Stomach (tissue), 8 donors: ENCODE measurements at regions not wholly inside any gene's neighbourhood (a gene's known extent, or its start where the extent isn't known, plus 50 kb on each side); places are given as distances from the start of the nearest gene placed in this dataset.

Experiments used
- DNase-seq, 2 donors: peaks; one replicate each; pipeline versions ENCODE4 v3.0.0 to v3.0.0-alpha.2; 2013 to 2019
- H3K27ac ChIP-seq, 5 donors: fragments of 200-600 bp in 4 of 5; sonication (generic) in 4 of 5; one replicate each; pipeline ENCODE4 v1.5.1; 2013 to 2019; ENCODE audit warnings: mild to moderate bottlenecking in 1 of 5, moderate library complexity in 1 of 5
- H3K27me3 ChIP-seq, 3 donors: fragments of 200-600 bp; sonication (generic); one replicate each; pipeline ENCODE4 v1.5.1; 2017 to 2019; ENCODE audit warnings: mixed run types in 1 of 3
- H3K36me3 ChIP-seq, 4 donors: fragments of 200-600 bp; sonication (generic); 1 replicate in 3 of 4; 2 replicates in 1 of 4; pipeline ENCODE4 v1.5.1; 2016 to 2019
- H3K4me1 ChIP-seq, 4 donors: fragments of 200-600 bp; sonication (generic); one replicate each; pipeline ENCODE4 v1.5.1; 2016 to 2019
- H3K4me3 ChIP-seq, 4 donors: fragments of 200-600 bp; sonication (generic) in 3 of 4; one replicate each; pipeline ENCODE4 v1.5.1; 2016 to 2019; ENCODE audit warnings: mild to moderate bottlenecking in 1 of 4
- H3K9me3 ChIP-seq, 4 donors: fragments of 200-600 bp; sonication (generic); one replicate each; pipeline ENCODE4 v1.5.1; 2016 to 2019
- EP300 ChIP-seq: sonication (generic); formaldehyde crosslinking; IDR thresholded peaks from one replicate; pipeline ENCODE4 v1.6.1; 2017; ENCODE audit warnings: antibody characterized with exemption
- POLR2A ChIP-seq, 4 donors: fragments of 450-650 bp; IDR thresholded peaks; one replicate each; pipeline ENCODE4 v1.6.1; 2016; ENCODE audit warnings: antibody characterized with exemption in 4 of 4, control low read depth in 2 of 4, mild to moderate bottlenecking in 1 of 4, moderate library complexity in 1 of 4
- POLR2AphosphoS5 ChIP-seq, 3 donors: sonication (generic); formaldehyde crosslinking; IDR thresholded peaks; one replicate each; pipeline ENCODE4 v1.6.1; 2016; ENCODE audit warnings: antibody characterized with exemption in 3 of 3
- WGBS, 5 donors: extraction: QIAGEN DNeasy Blood & Tissue Kit in 3 of 5; methylation state at CpG; one replicate each; pipeline versions ENCODE4 v1.1.5 to v1.1.7; 2013 to 2018; 5-methylcytosine and 5-hydroxymethylcytosine counted together
- intact Hi-C: fragments of 100-400 bp; cut with DNase I; formaldehyde crosslinking; loops from one replicate; pipeline ENCODE4 v1.15.1; 2023; ENCODE audit warnings: low total_unique reads
- TF ChIP-seq, protein P1 (sequence below), 7 experiments: fragments of 450-650 bp in 4 of 7; fragments of 200-600 bp in 3 of 7; sonication (generic) in 3 of 7; IDR thresholded peaks; one replicate each; pipeline ENCODE4 v1.5.1; 2016 to 2019; ENCODE audit warnings: antibody characterized with exemption in 7 of 7, control low read depth in 2 of 7, mild to moderate bottlenecking in 1 of 7
- donor health status: healthy with polysubstance abuse.
- donor health status: Bipolar disorder and iron deficiency.
- donor health status: healthy.

GRCh38 chr14:58828298-58828697 lies 190.5 kb downstream of the DACT1 start:
- peaks cover 0 to 7% (median 2%) of the 10 kb centered on the region in 4 donors for H3K9me3 ChIP-seq
- no peak for DNase-seq
- H3K4me1 ChIP-seq: peaks cover 0 to 13% (median 5%) of the 10 kb centered on the region in 4 donors
- no peak overlapping the region for H3K4me3 ChIP-seq
- H3K36me3 ChIP-seq: no peaks in the 10 kb centered on the region
- 95 to 97% (median 97%) methylated on average over 14 to 15 of the region's 15 CpGs for WGBS, 5 donors
- TF ChIP-seq POLR2AphosphoS5 (IDR thresholded peaks at IDR 0.05) (no peak), POLR2A (IDR thresholded peaks at IDR 0.05) (no peak), EP300 (no peak)
- TF ChIP-seq, protein P1, sequence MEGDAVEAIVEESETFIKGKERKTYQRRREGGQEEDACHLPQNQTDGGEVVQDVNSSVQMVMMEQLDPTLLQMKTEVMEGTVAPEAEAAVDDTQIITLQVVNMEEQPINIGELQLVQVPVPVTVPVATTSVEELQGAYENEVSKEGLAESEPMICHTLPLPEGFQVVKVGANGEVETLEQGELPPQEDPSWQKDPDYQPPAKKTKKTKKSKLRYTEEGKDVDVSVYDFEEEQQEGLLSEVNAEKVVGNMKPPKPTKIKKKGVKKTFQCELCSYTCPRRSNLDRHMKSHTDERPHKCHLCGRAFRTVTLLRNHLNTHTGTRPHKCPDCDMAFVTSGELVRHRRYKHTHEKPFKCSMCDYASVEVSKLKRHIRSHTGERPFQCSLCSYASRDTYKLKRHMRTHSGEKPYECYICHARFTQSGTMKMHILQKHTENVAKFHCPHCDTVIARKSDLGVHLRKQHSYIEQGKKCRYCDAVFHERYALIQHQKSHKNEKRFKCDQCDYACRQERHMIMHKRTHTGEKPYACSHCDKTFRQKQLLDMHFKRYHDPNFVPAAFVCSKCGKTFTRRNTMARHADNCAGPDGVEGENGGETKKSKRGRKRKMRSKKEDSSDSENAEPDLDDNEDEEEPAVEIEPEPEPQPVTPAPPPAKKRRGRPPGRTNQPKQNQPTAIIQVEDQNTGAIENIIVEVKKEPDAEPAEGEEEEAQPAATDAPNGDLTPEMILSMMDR (IDR thresholded peaks at IDR 0.05): no peak
- no peaks in the 10 kb centered on the region for H3K27me3 ChIP-seq
- no peak overlapping the region for H3K27ac ChIP-seq
- intact Hi-C loops: no loop called here

- TF ChIP-seq, protein P1 (IDR thresholded peaks at IDR 0.05): no peak
- TF ChIP-seq POLR2A (IDR thresholded peaks at IDR 0.05) (no peak), EP300 (no peak), POLR2AphosphoS5 (IDR thresholded peaks at IDR 0.05) (no peak)
- Histone ChIP-seq H3K4me1 (peaks cover 0 to 13% (median 5%) of the 10 kb centered on the region in 4 donors), H3K4me3 (no peak overlapping the region), H3K27me3 (no peaks in the 10 kb centered on the region), H3K27ac (no peak overlapping the region), H3K36me3 (no peaks in the 10 kb centered on the region), H3K9me3 (peaks cover 0 to 7% (median 2%) of the 10 kb centered on the region in 4 donors)
- DNase-seq: peak in 1 of 2 donors; percentile 57
- intact Hi-C loops: no loop called here
- 17 to 35% (median 19%) methylated on average over 3 of the region's 3 CpGs for WGBS, 5 donors
Observed at GRCh38 chr14:58829594-58829993, 191.8 kb downstream of the DACT1 start.

- H3K27ac ChIP-seq: no peak overlapping the region
- peaks cover 0 to 7% (median 2%) of the 10 kb centered on the region in 4 donors for H3K9me3 ChIP-seq
- H3K36me3 ChIP-seq: no peaks in the 10 kb centered on the region
- H3K4me1 ChIP-seq: peaks cover 0 to 13% (median 5%) of the 10 kb centered on the region in 4 donors
- no peak for TF ChIP-seq EP300
- TF ChIP-seq, protein P1 (IDR thresholded peaks at IDR 0.05): no peak
- TF ChIP-seq POLR2AphosphoS5 (IDR thresholded peaks at IDR 0.05): no peak
- no peak for TF ChIP-seq POLR2A (IDR thresholded peaks at IDR 0.05)
- no peak for DNase-seq
- intact Hi-C loops: no loop called here
- H3K27me3 ChIP-seq: no peaks in the 10 kb centered on the region
- H3K4me3 ChIP-seq: no peak overlapping the region
- 68 to 80% (median 75%) methylated on average over 2 of the region's 2 CpGs for WGBS, 5 donors
Observed at GRCh38 chr14:58830121-58830520, 192.4 kb downstream of the DACT1 start.

- no peak overlapping the region for H3K27ac ChIP-seq
- DNase-seq: peak in 1 of 2 donors; percentile 18
- no peak overlapping the region for H3K4me3 ChIP-seq
- no peaks in the 10 kb centered on the region for H3K36me3 ChIP-seq
- peaks cover 0 to 13% (median 5%) of the 10 kb centered on the region in 4 donors for H3K4me1 ChIP-seq
- intact Hi-C loops: no loop called here
- H3K9me3 ChIP-seq: peaks cover 0 to 6% (median 2%) of the 10 kb centered on the region in 4 donors
- TF ChIP-seq POLR2AphosphoS5 (IDR thresholded peaks at IDR 0.05) (no peak), EP300 (no peak), POLR2A (IDR thresholded peaks at IDR 0.05) (no peak)
- TF ChIP-seq, protein P1 (IDR thresholded peaks at IDR 0.05): no peak
- 34 to 72% (median 58%) methylated on average over 3 of the region's 3 CpGs for WGBS, 5 donors
- no peaks in the 10 kb centered on the region for H3K27me3 ChIP-seq
Observed at GRCh38 chr14:58832095-58832521, 194.3 kb downstream of the DACT1 start.
